GM18870 (cell line): ENCODE measurements at regions not wholly inside any gene's neighbourhood (a gene's known extent, or its start where the extent isn't known, plus 50 kb on each side); places are given as distances from the start of the nearest gene placed in this dataset.

Experiments
- ATAC-seq: cut with Tn5 transposase; IDR thresholded peaks from one replicate; pipeline ENCODE4 v1.9.1; 2021; ENCODE audit warnings: moderate library complexity; ENCODE audit not compliant: unreplicated experiment

DNA sequence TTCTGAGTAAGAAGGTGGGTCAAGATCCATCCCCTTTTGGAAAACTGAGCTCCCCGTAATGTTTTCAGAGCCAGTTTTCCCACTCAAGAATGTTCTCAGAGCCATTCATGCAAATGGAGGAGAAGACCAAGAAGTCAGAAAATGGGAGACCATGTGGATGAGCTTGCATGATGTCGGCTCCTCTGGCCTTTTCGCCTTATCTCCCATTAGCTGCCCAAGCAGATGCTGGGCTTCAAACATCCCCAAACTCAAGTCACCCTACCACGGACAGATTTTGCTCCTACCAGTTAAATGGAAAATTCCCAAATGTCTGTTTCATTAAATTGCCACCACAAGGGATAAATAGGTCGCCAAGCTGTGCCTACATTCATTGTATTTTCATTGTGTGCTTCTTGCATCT is 161.4 kb downstream of the ICE1 start:
- ATAC-seq, result no peak

DNA sequence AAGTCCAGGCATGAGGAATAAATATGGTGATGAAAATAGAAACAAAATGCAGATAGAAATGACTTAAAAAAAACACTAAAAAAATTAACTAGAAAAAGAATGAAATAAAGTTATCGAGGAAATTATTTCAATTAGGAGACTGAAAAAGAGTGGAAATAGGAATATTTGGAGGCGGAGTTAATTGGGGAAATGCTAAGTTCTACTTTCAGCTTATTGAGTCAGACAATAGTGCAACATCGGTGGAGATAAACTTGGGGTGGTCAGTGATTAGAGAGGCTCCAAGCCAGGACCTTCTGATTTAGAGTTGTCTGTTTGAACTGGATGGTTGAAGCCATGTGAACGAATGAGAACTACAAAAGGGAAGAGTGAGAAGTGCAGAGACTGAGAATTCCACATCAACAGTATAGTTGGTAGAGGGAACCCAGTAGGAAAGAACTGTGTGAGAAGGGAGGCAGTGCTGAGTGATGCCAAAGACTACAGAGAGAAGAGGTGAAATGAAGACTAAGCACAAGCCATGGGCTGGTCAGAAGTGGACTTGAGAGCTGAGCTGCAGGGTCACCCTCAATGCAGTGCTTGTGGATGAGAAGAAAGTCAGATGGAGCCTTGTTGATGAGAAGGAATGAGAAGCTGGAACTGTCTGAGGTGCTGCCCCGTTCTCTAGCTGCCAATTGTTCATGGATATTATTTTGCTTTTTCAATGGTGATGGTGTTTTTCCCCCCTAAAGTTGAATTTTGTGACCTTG is 160.7 kb downstream of the ICE1 start:
- no peak for ATAC-seq

DNA sequence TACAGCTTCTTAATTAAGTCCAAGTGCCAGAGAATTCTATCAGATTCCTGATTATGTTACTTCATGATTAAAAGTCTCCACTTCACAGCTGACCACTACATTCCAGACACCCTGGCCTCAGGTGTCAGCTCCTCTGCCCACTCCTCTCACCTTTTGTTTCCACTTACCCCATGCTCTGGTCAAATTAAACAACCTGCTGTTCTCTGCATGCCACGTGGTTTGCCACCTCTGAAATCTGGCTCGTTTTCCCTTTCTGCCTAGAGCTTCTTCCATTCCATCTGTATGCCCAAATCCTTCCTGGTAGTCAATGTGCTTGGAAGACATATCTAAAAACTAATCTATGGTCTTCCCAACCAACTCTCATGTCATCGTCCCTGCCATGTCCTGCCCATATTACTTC is 158.6 kb downstream of the ICE1 start:
- no peak for ATAC-seq

DNA sequence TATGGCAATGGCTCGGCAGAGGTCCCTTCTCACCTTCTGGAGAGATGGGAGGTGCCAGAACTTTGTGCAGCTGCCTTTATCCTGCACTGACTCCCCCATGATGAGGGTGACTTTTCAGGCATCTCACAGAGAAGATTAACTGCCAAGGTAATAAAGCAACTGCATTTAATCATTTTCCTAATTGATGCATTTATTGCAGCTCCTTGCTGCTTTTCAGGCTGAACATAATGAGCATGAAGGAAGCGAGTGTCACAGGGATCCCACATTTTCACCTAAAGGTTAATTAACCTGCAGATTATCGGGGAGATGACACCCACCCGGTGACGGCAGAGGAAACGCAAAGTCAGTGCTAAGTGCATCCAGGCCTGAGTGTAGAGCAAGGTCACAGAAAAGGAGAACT is 154.3 kb downstream of the ICE1 start:
- ATAC-seq, result no peak

DNA sequence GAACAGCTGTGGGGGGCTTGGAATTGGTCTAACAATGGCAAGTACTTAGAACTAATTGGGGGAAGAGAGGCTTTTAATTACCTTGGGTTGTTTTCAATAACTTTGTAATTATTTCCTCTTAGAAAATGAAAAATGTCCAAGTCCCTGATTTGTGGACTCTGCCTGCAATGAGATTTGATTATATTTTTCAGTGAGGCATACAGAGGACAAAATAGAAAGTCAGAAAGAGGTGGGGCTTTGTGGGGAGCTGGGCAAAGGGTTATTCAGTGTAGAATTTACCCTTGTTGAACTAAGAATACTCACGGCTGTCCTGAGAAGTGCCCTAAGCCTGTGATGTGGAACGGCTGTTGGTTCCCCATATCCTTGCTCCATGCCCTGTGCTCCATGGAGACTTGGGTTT is 153.0 kb downstream of the ICE1 start:
- no peak for ATAC-seq

DNA sequence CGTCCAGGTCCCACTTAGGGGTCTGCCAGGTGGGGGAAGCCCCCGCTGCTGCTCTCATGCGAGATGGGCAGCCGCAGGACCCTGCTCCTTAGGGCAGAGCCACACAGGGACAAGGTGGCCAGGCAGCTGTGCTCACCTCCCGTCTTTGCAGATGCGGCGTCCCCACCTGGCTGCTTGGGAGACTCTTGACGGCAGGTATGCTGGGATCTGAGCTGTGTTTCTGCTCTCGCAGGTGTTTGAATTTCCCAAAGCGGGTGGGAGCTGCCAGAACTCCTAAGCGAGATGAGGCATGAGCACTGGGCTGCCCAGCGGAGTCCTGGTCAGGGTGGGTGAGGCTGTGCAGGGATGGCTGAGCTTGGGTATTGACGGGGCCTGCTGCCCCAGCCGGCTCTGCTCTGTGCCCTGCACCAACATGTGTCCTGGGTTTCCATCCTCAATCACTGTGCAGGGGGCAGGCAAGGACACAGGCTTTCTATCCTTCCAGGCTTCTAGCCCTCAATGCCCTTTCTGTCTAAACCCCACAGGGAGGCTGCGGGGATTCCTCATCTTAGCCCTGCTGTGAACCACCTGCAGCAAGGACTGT is 151.4 kb downstream of the ICE1 start:
- ATAC-seq, result no peak

DNA sequence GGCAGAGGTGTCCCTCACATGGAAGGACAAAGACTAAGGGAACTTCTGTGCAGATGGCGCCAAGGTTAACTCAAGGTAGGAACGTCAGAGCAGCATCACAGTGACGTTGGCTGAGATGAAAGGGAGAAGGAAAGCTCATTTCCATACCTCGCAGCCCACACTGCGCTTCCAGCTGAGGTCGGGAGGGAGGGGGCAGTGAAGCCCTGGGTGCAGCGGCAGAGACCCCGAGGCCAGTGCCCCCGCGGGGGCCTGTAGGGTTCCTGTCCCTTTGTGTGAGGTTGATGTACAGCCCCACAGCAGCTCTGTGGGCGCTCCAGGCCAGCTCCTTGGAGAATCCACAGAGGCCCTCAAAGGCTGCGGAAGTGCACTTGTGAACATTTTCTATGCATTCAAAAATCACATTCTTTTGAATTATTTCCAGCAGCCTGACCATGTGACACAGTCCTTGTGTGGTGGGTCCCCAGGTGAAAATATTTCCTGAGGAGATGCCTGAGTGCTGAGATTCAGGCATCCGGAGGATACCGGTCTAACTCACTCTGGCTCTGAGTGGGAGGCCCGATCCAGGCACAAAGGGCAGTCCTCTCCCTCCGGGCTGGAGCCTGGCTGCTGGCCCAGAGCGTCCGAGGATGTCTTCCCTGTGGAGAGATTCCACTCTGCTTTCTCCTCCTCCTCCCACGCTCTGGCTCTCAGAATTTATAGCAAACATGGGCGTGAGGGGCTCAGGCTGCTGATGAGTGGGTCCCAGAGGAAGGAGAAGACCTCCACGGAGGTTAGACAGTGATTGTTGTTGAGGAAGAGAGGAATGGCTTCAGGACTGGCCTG is 150.7 kb downstream of the ICE1 start:
- no peak for ATAC-seq

DNA sequence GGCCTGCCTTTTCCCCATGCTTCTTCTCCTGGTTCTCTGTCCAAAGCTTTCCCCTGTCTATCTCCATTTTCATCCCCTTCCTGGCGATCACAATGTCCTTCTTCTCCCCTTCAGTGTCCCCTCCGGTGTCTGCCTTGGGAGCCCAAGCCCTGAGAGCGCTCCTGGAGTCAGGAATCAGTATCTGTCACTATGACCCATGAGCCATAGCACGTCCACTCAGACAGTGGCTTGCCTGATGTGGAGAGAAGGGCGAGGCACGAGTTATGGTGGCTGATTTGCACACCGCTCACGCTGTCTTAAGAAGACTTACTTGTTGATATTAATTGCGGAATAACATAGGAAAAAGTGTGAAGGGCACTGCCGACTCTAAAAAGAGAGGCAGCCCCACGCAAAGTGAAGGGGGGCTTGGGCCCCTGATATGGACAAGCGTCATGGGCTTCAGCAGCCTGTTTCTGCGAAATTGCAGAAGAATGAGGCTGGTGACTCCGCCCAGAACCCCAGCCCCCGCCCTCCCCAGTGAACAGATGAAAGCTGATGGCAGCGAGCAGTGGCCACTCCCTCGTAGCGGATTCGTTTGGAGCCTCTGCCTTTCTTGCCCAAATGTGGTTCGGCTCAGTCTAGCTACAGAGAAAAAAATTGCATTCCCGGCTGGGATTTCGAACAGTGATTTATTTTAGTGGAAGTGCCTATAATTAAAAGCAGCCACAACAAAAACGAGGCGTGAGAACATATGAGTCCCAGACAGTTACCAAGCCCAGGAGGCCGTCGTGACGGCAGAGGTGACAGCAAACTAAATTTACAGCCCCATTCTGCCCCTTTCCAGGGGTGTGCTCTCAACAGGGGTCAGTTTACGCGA is 149.8 kb downstream of the ICE1 start:
- no peak for ATAC-seq

DNA sequence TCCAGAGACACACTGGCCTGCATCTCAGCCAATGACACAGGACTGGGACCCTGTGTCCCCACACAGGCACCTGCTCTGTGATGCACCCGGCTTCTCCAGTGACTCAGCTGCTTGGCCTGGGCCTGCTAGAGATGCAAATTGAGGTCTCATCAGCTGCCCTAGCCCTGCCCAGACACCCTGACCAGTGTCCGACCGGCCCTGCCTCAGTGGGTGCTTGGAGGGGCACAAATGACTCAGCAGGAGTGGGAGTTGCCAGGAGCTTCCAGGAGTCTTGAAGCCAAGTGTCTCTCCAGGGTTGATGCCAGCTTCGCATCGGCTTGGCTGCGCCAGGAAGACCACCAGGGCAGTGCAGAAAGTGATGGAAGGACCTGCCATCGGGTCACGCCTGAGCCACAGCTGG is 148.2 kb downstream of the ICE1 start:
- ATAC-seq, result no peak

DNA sequence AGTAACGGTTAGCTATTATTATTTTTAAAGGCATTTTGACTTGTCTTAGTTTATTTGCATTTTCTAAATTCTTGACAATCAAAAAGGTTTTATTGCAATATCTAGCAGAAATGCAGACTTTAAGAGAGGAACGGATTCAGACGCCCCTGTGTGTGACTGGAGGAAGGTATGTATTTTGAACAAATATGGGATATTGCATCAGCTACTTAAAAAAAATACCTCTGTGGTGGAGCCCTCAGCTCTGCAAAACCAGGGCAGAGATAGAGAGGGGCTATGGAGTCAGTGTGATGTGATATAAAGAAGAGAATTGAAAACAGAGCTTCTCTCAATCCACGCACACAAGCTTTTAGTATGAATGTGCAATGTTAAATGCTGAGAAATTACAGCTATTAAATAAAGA is 142.4 kb downstream of the ICE1 start:
- ATAC-seq, result no peak

DNA sequence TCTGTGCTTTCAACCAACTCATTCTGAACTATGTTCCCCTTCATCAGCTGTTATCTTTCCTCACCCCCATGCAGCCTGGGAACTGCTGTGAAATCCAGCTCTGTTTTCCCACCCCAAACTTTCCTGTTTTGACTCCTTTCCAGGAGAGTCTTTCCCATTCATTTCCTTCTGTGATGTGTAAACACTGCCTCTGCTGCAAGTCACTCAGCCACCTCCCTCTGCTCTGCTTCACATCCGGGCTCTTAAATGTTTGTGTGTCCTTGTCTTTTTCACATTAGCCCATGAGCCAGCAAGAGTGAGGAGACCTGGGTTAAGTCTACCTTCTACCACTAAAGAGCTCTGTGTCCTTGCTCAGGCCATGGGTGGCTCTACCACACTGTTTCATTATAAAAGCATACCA is 137.5 kb downstream of the ICE1 start:
- no peak for ATAC-seq

DNA sequence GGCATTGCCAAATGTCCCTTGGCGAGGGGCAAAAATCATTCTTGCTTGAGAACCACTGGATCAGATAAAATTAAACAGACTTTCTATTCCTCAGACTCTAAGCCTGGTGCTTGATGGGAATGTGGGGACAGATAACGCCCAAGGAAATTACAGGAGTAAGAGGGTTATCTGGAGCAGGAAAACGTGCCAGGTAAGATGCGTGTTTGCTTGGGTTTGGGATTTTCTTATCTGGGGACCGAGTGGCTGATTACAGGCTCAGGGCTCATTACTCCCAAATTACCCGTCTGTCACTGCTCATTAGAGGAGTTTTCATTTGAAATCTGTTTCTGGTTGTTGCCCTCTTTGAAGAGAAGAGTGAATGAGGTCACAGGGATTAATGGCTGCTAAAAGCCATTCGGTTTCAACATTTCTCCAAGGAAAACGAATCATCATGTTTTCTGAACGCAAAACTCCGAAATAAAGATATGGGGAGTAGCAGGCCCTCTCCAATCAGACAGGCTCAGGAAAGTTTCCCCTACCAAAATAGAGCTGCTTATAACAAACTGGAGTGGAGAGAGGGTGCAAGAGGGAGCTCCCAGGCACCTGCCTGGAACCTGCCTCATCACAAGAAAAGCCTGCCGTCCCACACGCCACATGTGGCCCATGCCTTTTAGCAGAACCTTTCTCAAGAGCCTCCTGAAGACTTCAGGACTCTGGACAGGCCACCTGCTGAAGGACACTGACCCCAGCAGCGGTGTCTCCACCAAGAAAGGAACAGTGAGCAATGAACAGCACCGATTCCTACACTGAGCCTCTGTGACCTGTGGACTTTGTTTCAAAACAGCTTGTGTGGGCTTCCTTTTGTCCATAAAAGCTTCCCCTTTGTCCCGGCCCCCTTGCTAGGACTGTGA is 136.4 kb downstream of the ICE1 start:
- ATAC-seq, result no peak

DNA sequence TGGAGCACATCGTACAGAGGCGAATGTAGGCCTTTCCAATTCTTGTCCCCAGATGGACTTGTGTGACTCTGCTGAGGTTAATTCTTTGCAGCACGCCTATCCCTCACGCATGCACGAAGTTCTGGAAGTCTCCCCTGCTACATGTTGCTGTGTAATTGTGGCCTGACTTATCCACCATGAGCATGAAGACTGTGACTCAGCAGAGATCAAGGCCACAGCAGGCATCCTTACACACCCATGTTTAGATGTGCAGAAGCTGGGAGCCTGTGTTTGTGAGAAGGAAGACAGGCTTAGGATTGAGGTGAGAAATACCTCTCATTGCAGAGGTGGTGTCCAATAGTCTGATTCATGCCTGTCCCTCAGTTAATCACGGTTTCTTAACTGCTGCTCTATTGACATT is 135.6 kb downstream of the ICE1 start:
- no peak for ATAC-seq

DNA sequence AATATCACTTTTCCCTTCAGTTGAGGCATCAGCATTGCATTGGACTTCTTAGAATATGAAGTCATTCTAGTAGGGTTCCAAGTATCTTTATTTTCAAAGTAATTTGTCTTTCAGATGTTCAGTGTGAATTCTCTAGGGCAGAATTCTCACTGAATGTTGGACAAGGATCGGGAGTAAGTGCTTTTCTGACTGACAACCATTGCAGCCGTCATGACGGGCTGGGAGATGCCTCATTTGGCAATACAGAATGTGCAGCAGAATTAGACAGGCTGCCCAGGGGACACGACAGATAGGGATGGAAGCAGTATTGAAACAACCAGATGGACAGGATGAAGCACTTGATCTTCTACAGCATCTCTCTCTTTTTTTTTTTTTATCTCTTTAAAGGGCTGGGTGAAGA is 129.0 kb downstream of the ICE1 start:
- ATAC-seq, result no peak

DNA sequence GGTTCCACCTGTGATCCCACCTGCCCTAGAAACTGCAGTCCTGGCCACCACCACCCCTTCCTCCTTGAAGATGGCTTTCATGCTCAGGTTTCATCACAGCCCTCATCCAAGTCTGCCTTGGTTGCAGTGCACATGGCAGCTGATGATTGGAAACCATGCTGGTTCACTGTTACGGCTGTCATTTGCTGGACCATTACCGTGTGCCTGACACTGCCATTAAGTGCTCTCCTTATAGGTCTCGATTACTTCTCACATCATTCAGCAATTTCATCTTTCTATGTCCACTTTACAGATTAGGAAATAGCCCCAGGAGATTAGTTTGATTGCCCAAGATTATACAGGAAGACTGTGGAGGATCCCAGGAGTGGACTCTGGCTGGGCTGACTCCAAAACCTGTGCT is 123.9 kb downstream of the ICE1 start:
- ATAC-seq, result no peak

DNA sequence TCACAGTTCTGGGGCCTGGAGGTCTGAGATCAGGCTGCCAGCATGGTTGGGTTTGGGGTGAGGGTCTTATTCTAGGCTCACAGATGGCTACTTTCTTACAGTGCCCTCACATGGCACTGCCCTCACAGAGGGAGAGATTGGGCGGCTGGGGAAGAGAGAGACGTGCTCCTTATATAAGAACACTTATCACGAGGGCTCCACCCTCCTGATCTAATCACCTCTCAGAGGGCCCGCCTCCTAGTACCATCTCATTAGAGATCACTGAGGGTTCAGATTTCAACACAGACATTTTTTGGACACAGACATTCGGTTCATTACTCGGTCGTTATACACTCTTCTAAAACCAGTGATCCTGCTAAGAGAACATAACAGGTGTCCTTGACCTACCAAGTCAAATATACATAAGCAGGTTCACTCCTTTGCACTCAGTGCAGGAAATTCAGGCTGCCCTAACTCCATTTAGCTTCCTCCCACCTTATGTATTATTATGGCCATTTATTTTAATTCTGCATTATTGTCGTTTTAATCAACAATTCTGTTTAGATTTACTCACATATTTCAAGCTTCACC is 121.7 kb downstream of the ICE1 start:
- no peak for ATAC-seq

DNA sequence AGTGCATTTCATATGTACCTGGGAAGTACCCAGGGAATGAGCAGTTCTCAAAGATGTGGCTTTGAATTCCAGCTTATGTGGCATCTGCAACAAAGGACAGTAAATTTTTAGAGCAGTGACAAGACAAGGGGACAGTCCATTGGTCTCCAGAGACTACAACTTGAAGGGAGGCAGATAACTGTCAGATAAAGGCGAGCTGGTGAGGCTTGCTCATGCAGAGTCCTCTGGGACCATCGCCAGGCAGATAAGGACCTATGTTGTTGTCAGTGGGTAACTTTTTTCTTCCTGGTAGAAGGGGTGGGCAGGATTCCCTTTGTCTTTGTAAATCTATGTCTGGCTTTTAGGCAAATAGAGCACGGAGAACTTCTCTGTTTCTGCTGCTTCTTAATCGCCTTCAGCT is 120.2 kb downstream of the ICE1 start:
- ATAC-seq, result no peak

DNA sequence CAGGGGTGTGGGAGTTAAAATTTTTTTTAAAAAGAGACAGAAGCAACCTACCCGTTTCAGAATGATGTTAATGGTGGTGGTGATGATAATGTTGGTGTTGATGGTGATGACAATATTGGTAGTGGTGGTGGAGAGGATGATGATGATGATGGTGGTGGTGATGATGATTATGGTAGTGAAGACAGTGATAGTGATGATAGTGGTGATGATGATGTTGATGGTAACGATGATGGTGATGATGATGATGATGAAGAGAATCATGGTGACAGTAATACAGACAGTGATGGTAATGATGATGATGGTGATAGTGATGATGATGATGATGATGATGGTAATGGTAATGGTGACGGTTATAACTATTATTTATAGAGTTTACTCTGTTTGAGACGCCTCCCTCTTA is 117.6 kb downstream of the ICE1 start:
- ATAC-seq, result no peak
